GM19463 (cell line): ENCODE measurements at regions not wholly inside any gene's neighbourhood (a gene's known extent, or its start where the extent isn't known, plus 50 kb on each side); places are given as distances from the start of the nearest gene placed in this dataset.
"Not testable (repeated sequence)": the region's sequence is repeated elsewhere in the genome, so short reads cannot be mapped to it uniquely, and the experiment has no call there.

ENCODE experiments used
- ATAC-seq: cut with Tn5 transposase; IDR thresholded peaks from one replicate; pipeline ENCODE4 v1.9.1; 2021; ENCODE audit warnings: mild to moderate bottlenecking, moderate library complexity; ENCODE audit not compliant: unreplicated experiment

GRCh38 chr1:195851804-195852203 is 756.4 kb downstream of the KCNT2 start:
- ATAC-seq = no peak

DNA sequence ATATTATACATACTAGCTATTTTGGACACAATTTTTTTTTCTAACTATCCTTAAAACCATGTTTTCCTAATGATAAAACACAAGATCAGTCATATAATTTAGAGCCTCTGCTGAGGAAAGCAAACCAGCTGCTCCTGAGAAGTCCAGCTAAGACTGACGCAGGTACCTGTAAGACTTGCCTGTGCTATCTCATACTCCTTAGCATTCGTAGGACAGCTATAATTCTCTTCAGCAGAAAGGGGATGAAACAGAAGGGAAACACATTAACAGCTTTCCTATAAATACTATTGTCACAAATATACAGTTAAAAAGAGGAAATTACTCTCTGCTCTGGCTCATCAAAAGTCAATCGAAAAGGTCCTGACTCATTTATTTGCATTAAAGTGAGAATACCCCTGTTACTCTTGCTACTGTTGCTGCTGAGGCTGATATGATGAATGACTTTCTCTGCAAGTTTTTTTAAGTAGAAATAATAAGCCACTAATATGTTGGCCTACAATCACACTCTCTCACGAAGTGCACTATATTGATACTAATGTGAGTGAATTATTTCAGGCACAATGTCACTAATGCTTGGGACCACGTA is 757.1 kb downstream of the KCNT2 start:
- ATAC-seq = no peak

DNA sequence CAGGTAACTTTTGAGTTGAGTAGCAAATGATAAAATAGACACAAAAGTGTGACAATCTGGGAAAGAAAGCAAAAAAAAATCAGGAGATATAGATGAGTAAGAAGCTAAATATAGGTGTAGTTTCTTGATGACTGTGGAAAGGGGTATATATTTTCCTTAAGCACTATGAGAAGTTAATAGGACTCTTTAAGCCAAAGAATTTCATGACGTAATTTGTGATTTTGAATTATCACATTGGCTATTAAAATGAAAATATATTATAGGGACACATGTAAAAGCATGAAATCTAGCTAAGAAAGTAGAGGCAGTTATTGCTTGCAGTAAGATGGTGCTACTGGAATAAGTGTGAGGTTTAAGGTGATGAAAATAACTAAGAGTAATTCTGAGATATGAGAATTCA is 759.1 kb downstream of the KCNT2 start:
- no peak for ATAC-seq

DNA sequence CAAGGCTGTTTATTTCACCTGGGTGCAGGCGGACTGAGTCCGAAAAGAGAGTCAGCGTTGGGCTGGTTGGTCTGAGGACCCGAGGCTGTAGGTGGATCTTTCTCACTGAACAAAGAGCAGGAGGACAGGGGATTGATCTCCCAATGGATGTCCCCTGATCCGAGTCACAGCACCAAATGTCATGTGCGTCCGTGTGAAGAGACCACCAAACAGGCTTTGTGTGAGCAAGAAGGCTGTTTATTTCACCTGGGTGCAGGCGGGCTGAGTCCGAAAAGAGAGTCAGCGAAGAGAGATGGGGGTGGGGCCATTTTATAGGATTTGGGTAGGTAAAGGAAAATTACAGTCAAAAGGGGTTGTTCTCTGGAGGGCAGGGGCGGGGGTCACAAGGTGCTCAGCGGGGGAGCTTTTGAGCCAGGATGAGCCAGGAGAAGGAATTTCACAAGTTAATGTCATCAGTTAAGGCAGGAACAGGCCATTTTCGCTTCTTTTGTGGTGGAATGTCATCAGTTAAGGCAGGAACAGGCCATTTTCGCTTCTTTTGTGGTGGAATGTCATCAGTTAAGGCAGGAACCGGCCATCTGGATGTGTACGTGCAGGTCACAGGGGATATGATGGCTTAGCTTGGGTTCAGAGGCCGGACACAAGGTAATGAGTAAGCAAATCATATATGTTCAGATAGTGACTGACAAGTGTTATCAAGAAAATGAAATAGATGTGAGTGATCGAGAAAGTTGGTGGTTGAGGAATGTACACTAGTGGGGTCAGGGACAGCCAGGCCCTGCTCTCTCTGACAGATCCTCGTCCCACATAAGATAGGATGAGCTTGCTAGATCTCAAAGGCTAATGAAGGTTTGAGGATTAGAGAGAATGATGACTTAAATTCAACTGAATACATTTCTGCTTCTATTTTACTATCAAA is 760.0 kb downstream of the KCNT2 start:
- not testable (repeated sequence) for ATAC-seq

DNA sequence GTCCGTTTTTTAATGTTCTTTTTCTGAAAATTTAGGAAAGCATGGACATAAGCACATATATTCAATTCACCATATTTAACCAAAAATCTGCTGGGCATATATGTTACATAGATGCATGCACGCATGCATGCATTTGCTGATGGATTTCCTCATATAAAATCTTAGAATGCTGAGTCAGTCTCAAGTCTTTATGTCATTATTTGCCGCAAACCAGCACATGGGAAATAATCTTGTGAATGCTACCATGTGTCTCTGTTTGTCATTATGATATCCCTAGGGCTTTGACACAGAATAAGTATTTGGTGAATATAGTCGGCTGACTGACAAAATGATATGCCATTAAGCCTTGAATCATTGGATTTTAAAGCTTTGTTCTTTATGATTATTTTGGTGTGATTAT is 776.5 kb downstream of the KCNT2 start:
- no peak for ATAC-seq

GRCh38 chr1:195828325-195828724 is 779.9 kb downstream of the KCNT2 start:
- no peak for ATAC-seq

GRCh38 chr1:195820925-195821324 is 787.3 kb downstream of the KCNT2 start:
- no peak for ATAC-seq

DNA sequence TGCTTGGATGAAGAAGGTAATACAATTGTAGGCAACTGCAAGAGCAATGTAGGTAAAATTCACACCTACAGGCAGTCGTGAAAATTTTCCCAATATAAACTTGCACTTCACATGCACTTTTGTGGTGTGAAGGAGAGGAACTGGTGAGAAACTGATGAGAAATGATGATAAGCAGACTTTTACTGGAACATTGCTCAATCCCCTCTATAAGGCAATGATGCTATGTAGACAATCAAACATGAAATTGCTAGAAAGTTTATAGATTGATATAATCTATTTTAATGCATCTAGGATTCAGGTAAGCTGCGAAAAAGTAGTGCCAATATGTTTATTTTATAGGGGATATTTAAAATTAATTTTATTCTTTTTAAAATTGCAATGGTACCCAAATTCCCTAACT is 802.2 kb downstream of the KCNT2 start:
- no peak for ATAC-seq

- no peak for ATAC-seq
These were observed 803.7 kb downstream of the KCNT2 start for GRCh38 chr1:195804547-195804946.

DNA sequence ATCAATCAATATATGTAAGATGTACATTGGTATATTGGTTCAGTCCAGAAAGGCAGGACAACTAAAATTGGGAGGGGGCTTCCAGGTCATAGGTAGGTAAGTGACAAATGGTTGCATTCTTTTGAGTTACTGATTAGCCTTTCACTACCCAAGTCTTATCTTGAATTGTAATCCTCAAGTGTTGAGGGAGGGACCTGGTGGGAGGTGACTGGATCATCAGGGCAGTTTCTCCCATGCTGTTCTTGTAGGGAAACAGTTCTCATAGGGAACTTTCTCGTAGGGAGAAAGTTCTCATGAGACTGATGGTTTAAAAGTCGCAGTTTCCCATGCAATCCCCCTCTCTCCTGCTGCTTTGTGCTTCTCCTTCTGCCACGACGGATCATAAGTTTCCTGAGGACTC is 809.2 kb downstream of the KCNT2 start:
- no peak for ATAC-seq

GRCh38 chr1:195794225-195794624 is 814.0 kb downstream of the KCNT2 start:
- ATAC-seq = no peak

GRCh38 chr1:195791796-195792195 is 816.4 kb downstream of the KCNT2 start:
- ATAC-seq = no peak

DNA sequence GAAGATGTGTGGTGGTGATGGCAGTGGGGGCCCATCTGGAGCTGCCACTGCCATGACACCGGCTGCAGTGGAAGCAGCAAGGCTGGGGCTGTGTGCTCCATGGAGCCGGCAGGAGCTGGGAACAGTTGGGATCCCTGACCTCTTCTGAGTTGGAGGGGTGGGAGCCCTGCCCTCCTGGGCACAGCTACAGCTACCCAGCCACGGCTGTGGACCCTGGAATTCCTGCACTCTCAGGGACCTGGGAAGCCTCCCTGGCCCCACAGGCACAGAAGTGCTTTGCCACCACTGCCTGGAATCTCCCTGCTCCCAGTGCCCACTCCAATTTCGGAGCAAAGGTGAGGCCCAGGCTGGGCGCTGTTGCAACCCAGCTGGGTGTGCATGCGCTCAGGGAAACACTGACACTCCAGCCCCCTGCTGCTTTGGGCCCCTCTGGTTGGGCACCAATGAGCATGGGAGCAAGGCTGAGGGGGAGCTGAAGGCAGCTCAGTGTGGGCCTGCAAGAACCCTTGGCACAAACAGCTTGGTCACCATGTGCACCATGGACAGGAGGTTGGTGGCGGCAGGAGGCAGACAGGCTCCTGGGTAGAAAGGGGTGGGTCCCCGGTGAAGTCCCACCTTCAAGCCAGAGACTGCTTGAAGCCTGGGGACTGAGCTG is 817.6 kb downstream of the KCNT2 start:
- no peak for ATAC-seq

GRCh38 chr1:195789321-195789720 is 818.9 kb downstream of the KCNT2 start:
- no peak for ATAC-seq

DNA sequence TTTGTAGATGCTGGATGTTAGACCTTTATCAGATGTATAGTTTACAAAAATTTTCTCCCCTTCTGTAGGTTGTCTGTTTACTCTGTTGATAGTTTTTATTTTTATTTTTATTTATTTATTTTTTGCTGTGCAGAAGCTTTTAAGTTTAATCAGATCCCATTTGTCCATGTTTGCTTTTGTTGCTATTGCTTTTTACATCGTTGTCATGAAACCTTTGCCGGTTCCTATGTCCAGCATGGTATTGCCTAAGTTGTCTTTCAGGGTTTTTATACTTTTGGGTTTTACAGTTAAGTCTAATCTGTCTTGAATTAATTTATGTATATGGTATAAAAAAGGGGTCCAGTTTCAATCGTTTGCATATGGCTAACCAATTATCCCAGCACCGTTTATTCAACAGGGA is 819.5 kb downstream of the KCNT2 start:
- ATAC-seq = no peak

DNA sequence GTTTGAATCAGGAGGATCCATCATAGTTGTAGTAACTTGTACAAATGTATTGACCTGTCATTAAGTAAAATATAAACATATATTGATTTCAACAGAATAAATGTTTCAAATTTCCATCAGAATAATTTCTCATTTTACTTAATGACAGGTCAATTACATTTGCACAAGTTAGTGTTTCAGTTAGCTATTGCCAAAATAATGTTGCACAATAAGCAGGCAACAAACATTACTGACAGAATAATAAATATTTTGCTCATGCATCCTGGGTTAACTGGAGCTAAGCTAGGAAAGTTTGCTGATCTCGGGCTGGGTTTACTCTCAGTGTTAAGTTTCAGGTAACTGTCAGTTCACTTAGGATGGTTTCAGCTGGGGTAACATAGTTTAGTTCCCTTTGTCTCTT is 822.4 kb downstream of the KCNT2 start:
- ATAC-seq = no peak

GRCh38 chr1:195773931-195774330 is 834.3 kb downstream of the KCNT2 start:
- ATAC-seq = no peak

- no peak for ATAC-seq
These were observed 838.8 kb downstream of the KCNT2 start for GRCh38 chr1:195769461-195769860.

DNA sequence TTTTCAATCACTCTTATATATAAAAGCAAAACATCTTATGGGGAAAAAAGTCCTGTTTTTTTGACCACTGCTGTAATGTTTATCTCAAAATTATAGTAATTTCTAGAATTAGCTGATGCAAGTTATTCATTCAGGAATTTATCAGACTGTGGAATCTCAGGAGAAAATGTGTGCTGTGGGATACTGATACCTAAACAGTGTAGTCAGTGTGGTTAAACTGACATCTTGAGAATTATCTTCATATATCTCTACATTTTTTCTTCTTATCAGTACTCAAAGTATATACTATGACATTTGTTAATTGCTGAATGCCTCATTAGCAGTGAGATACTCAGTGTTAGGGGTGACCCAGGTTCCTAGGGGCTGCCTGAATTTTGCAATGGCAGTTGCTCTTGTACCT is 839.3 kb downstream of the KCNT2 start:
- ATAC-seq = no peak

DNA sequence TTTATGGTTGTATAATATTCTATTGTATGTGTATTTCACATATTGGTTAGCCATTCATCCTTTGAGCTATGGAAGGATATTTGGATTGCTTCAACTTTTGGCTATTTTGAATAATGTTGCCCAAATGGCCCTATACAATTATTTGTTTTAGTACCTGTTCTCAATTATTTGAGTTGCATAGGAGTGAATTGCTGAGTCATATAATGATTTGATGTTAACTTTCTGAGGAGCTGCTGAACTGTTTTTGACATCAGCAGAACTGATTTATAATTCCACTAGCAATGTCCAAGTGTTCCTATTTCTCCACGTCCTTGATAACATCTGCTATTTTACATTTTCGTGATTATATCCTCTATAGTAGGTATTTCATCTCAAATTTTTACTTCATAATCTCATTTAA is 839.9 kb downstream of the KCNT2 start:
- no peak for ATAC-seq

- no peak for ATAC-seq
These were observed 841.5 kb downstream of the KCNT2 start for GRCh38 chr1:195766709-195767108.

GRCh38 chr1:195765099-195765498 is 843.1 kb downstream of the KCNT2 start:
- ATAC-seq = no peak
